H1 (cell line): ENCODE measurements at regions not wholly inside any gene's neighbourhood (a gene's known extent, or its start where the extent isn't known, plus 50 kb on each side); places are given as distances from the start of the nearest gene placed in this dataset.

Experiments
- ASH2L ChIP-seq: fragments of 200-600, 300-600 bp; sonication (generic); IDR thresholded peaks from one replicate; pipeline ENCODE4 v1.7.1; 2017; ENCODE audit warnings: low read length
- BACH1 ChIP-seq: IDR thresholded peaks from 2 replicates; pipeline ENCODE4 v1.6.1; 2012; ENCODE audit warnings: low read length, improper control_type of control experiment
- CEBPB ChIP-seq: IDR thresholded peaks from 2 replicates; pipeline ENCODE4 v1.6.1; 2012; ENCODE audit warnings: low read depth, low read length
- CHD1 ChIP-seq: IDR thresholded peaks from 2 replicates; pipeline ENCODE4 v1.6.1; 2012; ENCODE audit warnings: low read depth, low read length, improper control_type of control experiment
- GTF2F1 ChIP-seq: IDR thresholded peaks from 2 replicates; pipeline ENCODE4 v1.6.1; 2012; ENCODE audit warnings: low read depth, low read length, improper control_type of control experiment, borderline replicate concordance
- JUN ChIP-seq: IDR thresholded peaks from 2 replicates; pipeline ENCODE4 v1.6.1; 2011; ENCODE audit warnings: low read depth, mild to moderate bottlenecking, improper control_type of control experiment, low read length
- PHF8 ChIP-seq: fragments of 200-600 bp; sonication (generic); conservative IDR thresholded peaks from 2 replicates; pipeline ENCODE4 v1.7.1; 2012; ENCODE audit warnings: low read depth, mild to moderate bottlenecking, inconsistent platforms, low read length, moderate library complexity
- RNF2 ChIP-seq: fragments of 200-900, 300-1000 bp; sonication (generic); IDR thresholded peaks from 2 replicates; pipeline ENCODE4 v1.7.1; 2016; ENCODE audit warnings: borderline replicate concordance, low read depth, mild to moderate bottlenecking, antibody characterized with exemption, low read length; ENCODE audit not compliant: poor library complexity, severe bottlenecking; ENCODE audit errors: missing control alignments
- SP4 ChIP-seq: IDR thresholded peaks from 2 replicates; pipeline ENCODE4 v1.6.1; 2012; ENCODE audit warnings: low read length, inconsistent platforms
- USF2 ChIP-seq: IDR thresholded peaks from 2 replicates; pipeline ENCODE4 v1.6.1; 2011; ENCODE audit warnings: low read length, improper control_type of control experiment
- TF ChIP-seq, protein P1 (sequence below): fragments of 300-600 bp; sonication (generic); IDR thresholded peaks from 2 replicates; pipeline ENCODE4 v1.7.1; 2012; ENCODE audit warnings: low read length, moderate library complexity, mild to moderate bottlenecking, inconsistent platforms; ENCODE audit not compliant: insufficient replicate concordance

DNA sequence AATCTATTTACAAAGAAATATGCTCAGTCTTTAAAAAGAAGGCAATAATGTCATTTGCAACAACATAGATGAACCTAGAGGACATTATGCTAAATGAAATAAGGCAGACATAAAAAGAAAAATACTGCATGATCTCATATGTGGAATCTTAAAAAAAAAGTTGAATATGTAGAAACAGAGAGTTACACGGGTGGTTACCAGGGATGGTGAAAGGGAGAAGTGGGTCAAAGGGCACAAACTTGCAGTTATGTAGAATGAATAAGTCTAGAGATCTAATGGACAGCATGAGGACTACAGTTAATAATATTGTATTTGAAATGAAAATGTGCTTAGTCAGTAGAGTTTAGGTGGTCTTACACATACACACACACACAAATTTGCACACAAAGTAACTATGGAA lies 88.2 kb upstream of the CCDC71L start (continued):
- TF ChIP-seq, protein P1, sequence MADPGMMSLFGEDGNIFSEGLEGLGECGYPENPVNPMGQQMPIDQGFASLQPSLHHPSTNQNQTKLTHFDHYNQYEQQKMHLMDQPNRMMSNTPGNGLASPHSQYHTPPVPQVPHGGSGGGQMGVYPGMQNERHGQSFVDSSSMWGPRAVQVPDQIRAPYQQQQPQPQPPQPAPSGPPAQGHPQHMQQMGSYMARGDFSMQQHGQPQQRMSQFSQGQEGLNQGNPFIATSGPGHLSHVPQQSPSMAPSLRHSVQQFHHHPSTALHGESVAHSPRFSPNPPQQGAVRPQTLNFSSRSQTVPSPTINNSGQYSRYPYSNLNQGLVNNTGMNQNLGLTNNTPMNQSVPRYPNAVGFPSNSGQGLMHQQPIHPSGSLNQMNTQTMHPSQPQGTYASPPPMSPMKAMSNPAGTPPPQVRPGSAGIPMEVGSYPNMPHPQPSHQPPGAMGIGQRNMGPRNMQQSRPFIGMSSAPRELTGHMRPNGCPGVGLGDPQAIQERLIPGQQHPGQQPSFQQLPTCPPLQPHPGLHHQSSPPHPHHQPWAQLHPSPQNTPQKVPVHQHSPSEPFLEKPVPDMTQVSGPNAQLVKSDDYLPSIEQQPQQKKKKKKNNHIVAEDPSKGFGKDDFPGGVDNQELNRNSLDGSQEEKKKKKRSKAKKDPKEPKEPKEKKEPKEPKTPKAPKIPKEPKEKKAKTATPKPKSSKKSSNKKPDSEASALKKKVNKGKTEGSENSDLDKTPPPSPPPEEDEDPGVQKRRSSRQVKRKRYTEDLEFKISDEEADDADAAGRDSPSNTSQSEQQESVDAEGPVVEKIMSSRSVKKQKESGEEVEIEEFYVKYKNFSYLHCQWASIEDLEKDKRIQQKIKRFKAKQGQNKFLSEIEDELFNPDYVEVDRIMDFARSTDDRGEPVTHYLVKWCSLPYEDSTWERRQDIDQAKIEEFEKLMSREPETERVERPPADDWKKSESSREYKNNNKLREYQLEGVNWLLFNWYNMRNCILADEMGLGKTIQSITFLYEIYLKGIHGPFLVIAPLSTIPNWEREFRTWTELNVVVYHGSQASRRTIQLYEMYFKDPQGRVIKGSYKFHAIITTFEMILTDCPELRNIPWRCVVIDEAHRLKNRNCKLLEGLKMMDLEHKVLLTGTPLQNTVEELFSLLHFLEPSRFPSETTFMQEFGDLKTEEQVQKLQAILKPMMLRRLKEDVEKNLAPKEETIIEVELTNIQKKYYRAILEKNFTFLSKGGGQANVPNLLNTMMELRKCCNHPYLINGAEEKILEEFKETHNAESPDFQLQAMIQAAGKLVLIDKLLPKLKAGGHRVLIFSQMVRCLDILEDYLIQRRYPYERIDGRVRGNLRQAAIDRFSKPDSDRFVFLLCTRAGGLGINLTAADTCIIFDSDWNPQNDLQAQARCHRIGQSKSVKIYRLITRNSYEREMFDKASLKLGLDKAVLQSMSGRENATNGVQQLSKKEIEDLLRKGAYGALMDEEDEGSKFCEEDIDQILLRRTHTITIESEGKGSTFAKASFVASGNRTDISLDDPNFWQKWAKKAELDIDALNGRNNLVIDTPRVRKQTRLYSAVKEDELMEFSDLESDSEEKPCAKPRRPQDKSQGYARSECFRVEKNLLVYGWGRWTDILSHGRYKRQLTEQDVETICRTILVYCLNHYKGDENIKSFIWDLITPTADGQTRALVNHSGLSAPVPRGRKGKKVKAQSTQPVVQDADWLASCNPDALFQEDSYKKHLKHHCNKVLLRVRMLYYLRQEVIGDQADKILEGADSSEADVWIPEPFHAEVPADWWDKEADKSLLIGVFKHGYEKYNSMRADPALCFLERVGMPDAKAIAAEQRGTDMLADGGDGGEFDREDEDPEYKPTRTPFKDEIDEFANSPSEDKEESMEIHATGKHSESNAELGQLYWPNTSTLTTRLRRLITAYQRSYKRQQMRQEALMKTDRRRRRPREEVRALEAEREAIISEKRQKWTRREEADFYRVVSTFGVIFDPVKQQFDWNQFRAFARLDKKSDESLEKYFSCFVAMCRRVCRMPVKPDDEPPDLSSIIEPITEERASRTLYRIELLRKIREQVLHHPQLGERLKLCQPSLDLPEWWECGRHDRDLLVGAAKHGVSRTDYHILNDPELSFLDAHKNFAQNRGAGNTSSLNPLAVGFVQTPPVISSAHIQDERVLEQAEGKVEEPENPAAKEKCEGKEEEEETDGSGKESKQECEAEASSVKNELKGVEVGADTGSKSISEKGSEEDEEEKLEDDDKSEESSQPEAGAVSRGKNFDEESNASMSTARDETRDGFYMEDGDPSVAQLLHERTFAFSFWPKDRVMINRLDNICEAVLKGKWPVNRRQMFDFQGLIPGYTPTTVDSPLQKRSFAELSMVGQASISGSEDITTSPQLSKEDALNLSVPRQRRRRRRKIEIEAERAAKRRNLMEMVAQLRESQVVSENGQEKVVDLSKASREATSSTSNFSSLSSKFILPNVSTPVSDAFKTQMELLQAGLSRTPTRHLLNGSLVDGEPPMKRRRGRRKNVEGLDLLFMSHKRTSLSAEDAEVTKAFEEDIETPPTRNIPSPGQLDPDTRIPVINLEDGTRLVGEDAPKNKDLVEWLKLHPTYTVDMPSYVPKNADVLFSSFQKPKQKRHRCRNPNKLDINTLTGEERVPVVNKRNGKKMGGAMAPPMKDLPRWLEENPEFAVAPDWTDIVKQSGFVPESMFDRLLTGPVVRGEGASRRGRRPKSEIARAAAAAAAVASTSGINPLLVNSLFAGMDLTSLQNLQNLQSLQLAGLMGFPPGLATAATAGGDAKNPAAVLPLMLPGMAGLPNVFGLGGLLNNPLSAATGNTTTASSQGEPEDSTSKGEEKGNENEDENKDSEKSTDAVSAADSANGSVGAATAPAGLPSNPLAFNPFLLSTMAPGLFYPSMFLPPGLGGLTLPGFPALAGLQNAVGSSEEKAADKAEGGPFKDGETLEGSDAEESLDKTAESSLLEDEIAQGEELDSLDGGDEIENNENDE: no peak
- no peak for TF ChIP-seq USF2
- no peak for TF ChIP-seq PHF8
- TF ChIP-seq JUN: no peak
- TF ChIP-seq RNF2: no peak
- TF ChIP-seq GTF2F1: no peak
- no peak for TF ChIP-seq CHD1
- no peak for TF ChIP-seq CEBPB
- TF ChIP-seq BACH1: no peak
- no peak for TF ChIP-seq SP4
- no peak for TF ChIP-seq ASH2L
